Midbrain (tissue), 1 donor: ENCODE measurements at regions not wholly inside any gene's neighbourhood (a gene's known extent, or its start where the extent isn't known, plus 50 kb on each side); places are given as distances from the start of the nearest gene placed in this dataset.
"Not testable (repeated sequence)": the region's sequence is repeated elsewhere in the genome, so short reads cannot be mapped to it uniquely, and the experiment has no call there.

Experiments
- DNase-seq: peaks from one replicate; lab custom pipeline; 2025; lab: John Stamatoyannopoulos, UW

- no peak for DNase-seq
Measured at GRCh38 chr17:55909776-55910175, 158.9 kb downstream of the PCTP start.

DNA sequence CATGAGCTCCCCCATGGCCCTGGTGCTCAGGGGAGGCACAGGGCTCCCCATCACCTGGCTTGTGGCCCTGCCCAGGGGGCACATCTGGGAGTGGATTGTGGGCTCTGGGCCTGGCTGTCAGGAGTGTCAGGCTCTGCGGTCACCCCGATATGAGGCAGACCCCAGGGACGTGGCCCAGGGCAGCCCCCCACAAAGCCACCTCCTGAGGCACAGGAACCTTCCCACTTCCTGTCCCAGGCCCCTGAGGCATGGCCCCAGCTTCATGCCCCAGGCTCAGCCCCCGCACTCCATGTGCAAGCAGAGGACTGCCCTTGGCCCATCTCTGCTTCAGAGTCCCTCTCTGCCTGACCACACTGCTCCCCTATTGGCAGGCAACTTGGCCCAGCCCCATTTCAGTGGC is 160.3 kb downstream of the PCTP start:
- no peak for DNase-seq

- DNase-seq = no peak
Measured at GRCh38 chr17:55925440-55925839, 174.6 kb downstream of the PCTP start.

- DNase-seq = no peak
Measured at GRCh38 chr17:55926276-55926990, 175.6 kb downstream of the PCTP start.

DNA sequence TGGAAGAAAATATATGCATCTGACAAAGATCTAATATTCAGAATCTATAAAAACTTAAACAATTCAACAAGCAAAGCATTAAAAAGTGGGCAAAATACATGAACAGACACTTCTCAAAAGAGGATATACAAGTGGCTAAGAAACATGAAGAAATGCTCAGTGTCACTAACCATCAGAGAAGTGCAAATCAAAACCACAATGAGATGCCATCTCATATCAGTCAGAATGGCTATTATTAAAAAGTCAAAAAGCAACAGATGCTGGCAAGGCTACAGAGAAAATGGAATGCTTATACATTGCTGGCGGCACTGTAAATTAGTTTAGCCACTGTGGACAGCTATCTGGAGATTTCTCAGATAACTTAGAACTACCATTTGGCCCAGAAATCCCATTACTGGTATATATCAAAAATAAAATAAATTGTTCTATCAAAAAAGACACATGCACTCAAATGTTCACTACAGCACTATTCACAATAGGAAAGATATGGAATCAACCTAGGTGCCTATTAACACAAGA is 179.5 kb downstream of the PCTP start:
- no peak for DNase-seq

DNA sequence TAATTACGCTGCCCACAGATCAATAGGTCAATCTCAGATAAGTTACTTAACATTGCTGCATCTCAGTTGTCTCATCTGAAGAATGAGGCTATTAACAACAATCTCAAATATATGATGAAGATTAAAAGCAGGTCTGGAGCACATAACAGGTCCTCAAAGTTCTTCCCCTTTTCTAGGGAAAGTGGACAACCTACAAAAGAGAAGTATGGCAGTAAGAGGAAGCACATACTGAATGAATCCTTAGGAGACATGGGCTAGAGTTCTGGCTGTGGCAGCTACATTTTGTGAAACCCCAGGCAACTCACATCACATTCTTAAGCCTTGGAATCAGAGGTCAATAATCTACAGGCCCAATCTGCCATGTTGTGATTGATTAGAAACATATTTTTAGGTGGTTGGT is 180.6 kb downstream of the PCTP start:
- no peak for DNase-seq

GRCh38 chr17:55932973-55933372 is 182.1 kb downstream of the PCTP start:
- DNase-seq = no peak

- not testable (repeated sequence) for DNase-seq
Measured at GRCh38 chr17:55939181-55939810, 188.4 kb downstream of the PCTP start.

- no peak for DNase-seq
Measured at GRCh38 chr17:55959756-55960155, 193.5 kb upstream of the ANKFN1 start.

DNA sequence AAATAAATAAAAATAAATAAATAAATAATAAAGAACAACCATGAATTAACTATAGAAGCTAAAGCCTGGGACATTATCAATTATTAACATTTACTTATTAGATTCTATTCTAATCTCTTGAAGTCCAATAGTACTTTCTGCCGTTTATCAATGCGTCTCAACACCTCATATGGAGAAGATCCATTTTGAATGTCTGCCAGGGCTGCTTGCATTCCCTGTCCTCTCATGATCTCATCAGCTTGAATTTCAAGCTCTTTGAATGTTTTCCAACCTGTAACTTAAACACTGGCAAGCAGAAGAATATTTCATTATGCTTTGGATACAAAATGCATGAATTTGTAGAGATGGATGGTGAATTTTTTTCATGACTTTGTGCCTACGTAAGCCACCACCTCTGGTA is 191.9 kb upstream of the ANKFN1 start:
- no peak for DNase-seq

GRCh38 chr17:55962951-55963401 is 190.3 kb upstream of the ANKFN1 start:
- no peak for DNase-seq

GRCh38 chr17:55964191-55964590 is 189.1 kb upstream of the ANKFN1 start:
- DNase-seq = no peak

GRCh38 chr17:55965051-55965450 is 188.2 kb upstream of the ANKFN1 start:
- no peak for DNase-seq

GRCh38 chr17:55969562-55970324 is 183.5 kb upstream of the ANKFN1 start:
- no peak for DNase-seq

DNA sequence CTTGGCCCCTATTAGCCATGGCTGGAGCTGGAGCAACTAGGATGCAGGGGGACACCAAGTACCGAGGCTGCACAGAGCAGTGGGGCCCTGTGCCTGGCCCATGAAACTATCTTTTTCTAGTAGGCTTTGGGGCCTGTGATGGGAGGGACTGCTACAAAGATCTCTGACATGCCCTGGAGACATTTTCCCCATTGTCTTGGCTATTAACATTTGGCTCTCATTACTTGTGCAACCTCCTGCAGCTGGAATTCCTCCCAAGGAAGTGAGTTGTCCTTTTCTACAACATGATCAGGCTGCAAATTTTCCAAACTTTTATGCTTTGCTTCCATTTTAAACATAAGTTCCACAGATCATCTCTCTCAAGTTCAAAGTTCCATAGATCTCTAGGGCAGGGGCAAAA is 174.7 kb upstream of the ANKFN1 start:
- no peak for DNase-seq

DNA sequence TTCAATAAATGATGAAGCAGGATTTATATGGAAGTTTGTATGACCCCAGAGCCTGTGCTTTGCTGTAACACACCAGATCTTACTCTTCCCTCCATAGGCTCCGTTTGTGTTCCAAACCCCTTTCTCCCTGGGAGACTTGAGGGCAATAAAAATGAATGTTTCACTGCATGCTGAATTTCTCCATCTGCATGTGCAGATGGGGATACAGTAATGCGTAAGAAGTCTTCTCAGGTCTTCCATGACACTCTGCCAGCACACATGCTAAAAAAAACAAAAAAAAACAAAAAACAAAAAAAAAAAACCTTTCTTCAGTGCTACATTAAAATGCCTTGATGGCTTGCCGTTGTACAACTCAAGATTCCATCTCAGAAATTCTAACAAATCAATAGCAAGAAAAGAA is 170.2 kb upstream of the ANKFN1 start:
- DNase-seq = no peak

- no peak for DNase-seq
Measured at GRCh38 chr17:55986817-55987216, 166.5 kb upstream of the ANKFN1 start.

GRCh38 chr17:55988861-55989260 is 164.4 kb upstream of the ANKFN1 start:
- no peak for DNase-seq

GRCh38 chr17:55990332-55991006 is 162.8 kb upstream of the ANKFN1 start:
- no peak for DNase-seq

DNA sequence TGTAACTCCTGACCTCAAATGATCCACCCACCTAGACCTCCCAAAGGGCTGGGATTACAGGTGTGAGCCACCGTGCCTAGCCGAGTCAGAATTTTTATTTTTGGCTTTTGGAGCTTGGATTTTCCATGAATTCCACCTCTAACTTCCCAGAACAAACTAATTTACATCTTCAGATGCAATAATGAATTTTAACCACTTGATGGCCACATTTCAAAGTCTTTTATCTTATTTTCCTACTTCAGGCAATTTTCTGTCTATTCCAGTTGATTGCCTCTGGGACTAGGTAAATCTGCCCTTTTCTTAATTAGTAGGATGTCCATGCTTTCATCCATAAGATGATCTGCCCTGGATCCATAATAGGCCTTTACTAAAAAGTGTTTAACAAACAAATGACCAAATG is 156.4 kb upstream of the ANKFN1 start:
- DNase-seq = no peak

DNA sequence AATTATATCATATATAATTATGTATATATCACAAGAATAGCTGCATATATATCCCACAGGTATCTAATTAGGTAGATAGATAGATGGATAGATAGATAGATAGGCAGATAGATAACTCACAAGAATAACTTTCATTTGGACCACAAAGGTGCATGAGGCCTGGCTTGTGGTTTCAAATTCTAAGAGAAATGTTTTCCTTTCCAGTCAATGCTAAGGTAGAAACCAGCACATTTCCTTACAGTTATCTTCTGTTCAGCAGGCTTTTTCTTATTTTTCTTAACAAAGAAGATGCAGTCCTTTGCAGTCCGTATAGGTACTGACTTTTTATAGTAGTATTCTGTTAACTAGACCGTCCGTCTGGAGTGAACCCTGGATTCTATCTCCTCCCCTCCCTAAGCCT is 152.9 kb upstream of the ANKFN1 start:
- DNase-seq = no peak

DNA sequence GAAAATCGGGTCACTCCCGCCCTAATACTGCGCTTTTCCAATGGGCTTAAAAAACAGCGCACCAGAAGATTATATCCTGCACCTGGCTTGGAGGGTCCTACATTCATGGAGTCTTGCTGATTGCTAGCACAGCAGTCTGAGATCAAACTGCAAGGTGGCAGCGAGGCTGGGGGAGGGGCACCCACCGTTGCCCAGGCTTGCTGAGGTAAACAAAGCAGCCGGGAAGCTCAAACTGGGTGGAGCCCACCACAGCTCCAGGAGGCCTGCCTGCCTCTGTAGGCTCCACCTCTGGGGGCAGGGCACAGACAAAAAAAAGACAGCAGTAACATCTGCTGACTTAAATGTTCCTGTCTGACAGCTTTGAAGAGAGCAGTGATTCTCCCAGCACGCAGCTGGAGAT is 150.6 kb upstream of the ANKFN1 start:
- not testable (repeated sequence) for DNase-seq
